Activated T-helper 1 cell treated with anti-CD3 and anti-CD28 coated beads, Interleukin-2, amount 50 U/mL, for 16 hours (primary cell): ENCODE measurements at regions not wholly inside any gene's neighbourhood (a gene's known extent, or its start where the extent isn't known, plus 50 kb on each side); places are given as distances from the start of the nearest gene placed in this dataset.
"Not testable (repeated sequence)": the region's sequence is repeated elsewhere in the genome, so short reads cannot be mapped to it uniquely, and the experiment has no call there.

Experiments used
- DNase-seq, 2 donors: peaks; one replicate each; pipeline ENCODE4 v3.0.0-alpha.2; 2020; ENCODE audit warnings: low read depth in 1 of 2, low spot score in 1 of 2

- DNase-seq, result no peak
Measured at GRCh38 chr20:59459586-59459985, 144.8 kb upstream of the PHACTR3 start.

GRCh38 chr20:59460352-59460751 lies 144.0 kb upstream of the PHACTR3 start:
- DNase-seq, result no peak

GRCh38 chr20:59461526-59461925 lies 142.8 kb upstream of the PHACTR3 start:
- no peak for DNase-seq

GRCh38 chr20:59462249-59462648 lies 142.1 kb upstream of the PHACTR3 start:
- DNase-seq, result no peak

GRCh38 chr20:59463541-59463940 lies 140.8 kb upstream of the PHACTR3 start:
- no peak for DNase-seq

- DNase-seq, result no peak
Measured at GRCh38 chr20:59466107-59466815, 138.1 kb upstream of the PHACTR3 start.

GRCh38 chr20:59468831-59469230 lies 135.5 kb upstream of the PHACTR3 start:
- no peak for DNase-seq

- no peak for DNase-seq
Measured at GRCh38 chr20:59469267-59470252, 134.8 kb upstream of the PHACTR3 start.

GRCh38 chr20:59470521-59470920 lies 133.8 kb upstream of the PHACTR3 start:
- no peak for DNase-seq

- DNase-seq, result no peak
Measured at GRCh38 chr20:59471653-59472421, 132.5 kb upstream of the PHACTR3 start.

- no peak for DNase-seq
Measured at GRCh38 chr20:59473742-59474141, 130.6 kb upstream of the PHACTR3 start.

GRCh38 chr20:59481067-59481466 lies 123.3 kb upstream of the PHACTR3 start:
- DNase-seq, result no peak

- DNase-seq, result no peak
Measured at GRCh38 chr20:59481477-59482018, 122.8 kb upstream of the PHACTR3 start.

- no peak for DNase-seq
Measured at GRCh38 chr20:59482351-59483187, 121.8 kb upstream of the PHACTR3 start.

- no peak for DNase-seq
Measured at GRCh38 chr20:59483481-59483880, 120.9 kb upstream of the PHACTR3 start.

- DNase-seq, result no peak
Measured at GRCh38 chr20:59484228-59484627, 120.1 kb upstream of the PHACTR3 start.

- no peak for DNase-seq
Measured at GRCh38 chr20:59485576-59486454, 118.5 kb upstream of the PHACTR3 start.

- DNase-seq, result not testable (repeated sequence)
Measured at GRCh38 chr20:59488459-59488858, 115.9 kb upstream of the PHACTR3 start.
